Fibroblast of villous mesenchyme (primary cell): ENCODE measurements at regions not wholly inside any gene's neighbourhood (a gene's known extent, or its start where the extent isn't known, plus 50 kb on each side); places are given as distances from the start of the nearest gene placed in this dataset.

Source experiments
- DNase-seq: peaks from one replicate; pipeline ENCODE4 v3.0.0-alpha.2; 2010; ENCODE audit warnings: low read depth
- H3K4me3 ChIP-seq: 2 replicates; pipeline ENCODE4 v1.5.1; 2011; ENCODE audit warnings: low read depth, mild to moderate bottlenecking, low read length
- TF ChIP-seq, protein P1 (sequence below): IDR thresholded peaks from 2 replicates; pipeline ENCODE4 v1.5.1; 2012; ENCODE audit warnings: low read depth, mild to moderate bottlenecking, low read length; ENCODE audit not compliant: insufficient read depth

DNA sequence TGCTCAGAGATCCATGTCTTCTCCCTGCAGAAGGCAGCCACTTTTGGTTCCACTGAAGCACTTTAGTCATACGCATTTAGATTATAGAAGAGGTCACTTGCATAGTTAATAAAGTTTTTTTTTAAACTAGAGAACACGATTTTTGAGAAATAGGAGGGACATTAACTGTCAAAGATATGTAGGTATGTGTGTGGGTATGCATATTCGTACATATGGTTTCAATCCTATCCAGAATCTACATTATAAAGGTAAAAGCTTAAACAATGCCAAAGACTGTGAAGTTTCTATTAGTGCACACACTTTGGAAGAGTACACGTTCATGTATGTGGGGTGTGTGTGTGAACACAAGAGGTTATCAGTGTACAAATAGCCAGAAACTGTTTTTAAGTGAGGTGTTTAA lies 103.2 kb downstream of the BTBD3 start:
- TF ChIP-seq, protein P1, sequence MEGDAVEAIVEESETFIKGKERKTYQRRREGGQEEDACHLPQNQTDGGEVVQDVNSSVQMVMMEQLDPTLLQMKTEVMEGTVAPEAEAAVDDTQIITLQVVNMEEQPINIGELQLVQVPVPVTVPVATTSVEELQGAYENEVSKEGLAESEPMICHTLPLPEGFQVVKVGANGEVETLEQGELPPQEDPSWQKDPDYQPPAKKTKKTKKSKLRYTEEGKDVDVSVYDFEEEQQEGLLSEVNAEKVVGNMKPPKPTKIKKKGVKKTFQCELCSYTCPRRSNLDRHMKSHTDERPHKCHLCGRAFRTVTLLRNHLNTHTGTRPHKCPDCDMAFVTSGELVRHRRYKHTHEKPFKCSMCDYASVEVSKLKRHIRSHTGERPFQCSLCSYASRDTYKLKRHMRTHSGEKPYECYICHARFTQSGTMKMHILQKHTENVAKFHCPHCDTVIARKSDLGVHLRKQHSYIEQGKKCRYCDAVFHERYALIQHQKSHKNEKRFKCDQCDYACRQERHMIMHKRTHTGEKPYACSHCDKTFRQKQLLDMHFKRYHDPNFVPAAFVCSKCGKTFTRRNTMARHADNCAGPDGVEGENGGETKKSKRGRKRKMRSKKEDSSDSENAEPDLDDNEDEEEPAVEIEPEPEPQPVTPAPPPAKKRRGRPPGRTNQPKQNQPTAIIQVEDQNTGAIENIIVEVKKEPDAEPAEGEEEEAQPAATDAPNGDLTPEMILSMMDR, result no peak
- no peak for DNase-seq
- no peak overlapping the region for H3K4me3 ChIP-seq

DNA sequence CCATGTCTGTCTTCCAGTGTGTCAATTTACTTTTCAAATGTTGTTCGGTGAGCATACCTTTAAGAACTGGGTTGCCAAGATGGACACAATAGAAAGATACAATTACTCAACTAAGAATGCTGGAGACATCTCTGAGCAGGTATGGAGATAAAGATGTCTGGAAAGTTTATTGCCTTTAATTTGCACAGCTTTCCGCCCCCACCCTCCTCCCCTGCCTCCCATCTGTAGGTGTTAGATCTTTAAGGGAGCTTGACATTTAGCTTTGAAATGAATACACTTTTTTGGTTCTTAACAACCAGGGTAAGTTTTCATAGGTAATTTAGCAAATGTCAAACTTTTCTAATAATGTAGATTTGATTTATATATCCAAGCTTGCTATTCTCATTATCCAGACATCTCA lies 104.4 kb downstream of the BTBD3 start:
- no peak overlapping the region for H3K4me3 ChIP-seq
- TF ChIP-seq, protein P1, result no peak
- no peak for DNase-seq

GRCh38 chr20:12023194-12023795 lies 105.6 kb downstream of the BTBD3 start:
- no peak overlapping the region for H3K4me3 ChIP-seq
- no peak for DNase-seq
- TF ChIP-seq, protein P1, result no peak

GRCh38 chr20:12028771-12029170 lies 111.1 kb downstream of the BTBD3 start:
- TF ChIP-seq, protein P1, result no peak
- H3K4me3 ChIP-seq, result no peak overlapping the region
- DNase-seq, result no peak

DNA sequence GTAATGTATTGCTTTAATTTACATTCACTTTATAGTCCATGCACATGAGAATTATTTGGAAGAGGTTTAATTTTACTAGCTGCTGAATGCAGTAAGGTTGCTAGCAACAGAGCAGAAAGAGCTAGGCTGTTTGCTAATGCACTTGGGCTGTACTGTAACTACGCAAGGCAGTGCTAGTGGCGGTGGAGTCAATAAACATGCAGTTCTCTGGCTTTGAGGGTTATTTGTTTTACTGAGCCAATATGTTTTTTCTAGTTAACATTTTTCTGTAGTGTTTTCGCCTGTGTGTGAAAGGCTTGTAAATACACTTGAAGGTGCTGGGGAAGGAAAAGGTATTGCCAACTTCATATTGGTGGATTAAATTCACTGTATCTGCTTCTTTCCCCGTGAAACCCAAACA lies 112.8 kb downstream of the BTBD3 start:
- no peak overlapping the region for H3K4me3 ChIP-seq
- no peak for DNase-seq
- TF ChIP-seq, protein P1, result no peak

GRCh38 chr20:12036142-12036541 lies 118.4 kb downstream of the BTBD3 start:
- TF ChIP-seq, protein P1, result no peak
- no peak for DNase-seq
- H3K4me3 ChIP-seq, result no peak overlapping the region

- H3K4me3 ChIP-seq, result no peak overlapping the region
- TF ChIP-seq, protein P1, result no peak
- no peak for DNase-seq
These were observed 119.8 kb downstream of the BTBD3 start for GRCh38 chr20:12037521-12037920.
